ENCODE measurements at regions not wholly inside any gene's neighbourhood (a gene's known extent, or its start where the extent isn't known, plus 50 kb on each side); places are given as distances from the start of the nearest gene placed in this dataset. TPM values are rescaled to one million over a fixed set of nuclear protein-coding genes. Genes with fewer than 3 reads are reported as not detected.

Small RNAs in the stretch of these regions (microRNA-seq; reads per million reads assigned to microRNA genes)
- not detected for gene MIR4300 (ENCODE audit: unreplicated experiment)

Measured in PC-3 (cell line).